ENCODE measurements at regions not wholly inside any gene's neighbourhood (a gene's known extent, or its start where the extent isn't known, plus 50 kb on each side); places are given as distances from the start of the nearest gene placed in this dataset.

GRCh38 chr15:78695046-78695671 is 54.1 kb upstream of the CHRNB4 start:
- TF ChIP-seq POLR2A (IDR thresholded peaks at IDR 0.05; ENCODE audit: low read depth), result no peak
- TF ChIP-seq CTCF (IDR thresholded peaks at IDR 0.05), result no peak
- no peak for TF ChIP-seq EP300 (IDR thresholded peaks at IDR 0.05)

Measured in esophagus muscularis mucosa (tissue), 4 donors.